Cardiac muscle cell (in vitro differentiated cells and primary cell): ENCODE measurements at regions not wholly inside any gene's neighbourhood (a gene's known extent, or its start where the extent isn't known, plus 50 kb on each side); places are given as distances from the start of the nearest gene placed in this dataset.
A peak's percentile ranks its signal among the peaks of the same experiment; 100 is the strongest.

Experiments
- DNase-seq, 2 donors: peaks; one replicate each; pipeline versions ENCODE4 v3.0.0 to v3.0.0-alpha.2; 2010 to 2017; ENCODE audit warnings: low read depth in 1 of 2, low spot score in 1 of 2
- H3K27ac ChIP-seq: fragments of 200-600 bp; sonication (generic); 2 replicates; pipeline ENCODE4 v1.5.1; 2016
- H3K27me3 ChIP-seq: fragments of 200-600 bp; sonication (generic); 2 replicates; pipeline ENCODE4 v1.6.0; 2016; ENCODE audit warnings: control low read depth
- H3K36me3 ChIP-seq: fragments of 200-600 bp; sonication (generic); 2 replicates; pipeline ENCODE4 v1.5.1; 2016; ENCODE audit warnings: control low read depth
- H3K4me1 ChIP-seq: fragments of 200-600 bp; sonication (generic); 2 replicates; pipeline ENCODE4 v1.8.1; 2017; ENCODE audit warnings: low read depth, mild to moderate bottlenecking, mixed run types
- H3K4me3 ChIP-seq: fragments of 200-600 bp; sonication (generic); 2 replicates; pipeline ENCODE4 v1.5.1; 2016; ENCODE audit warnings: mild to moderate bottlenecking
- H3K9me3 ChIP-seq: fragments of 200-600 bp; sonication (generic); 2 replicates; pipeline ENCODE4 v1.5.1; 2017; ENCODE audit warnings: low read depth, mild to moderate bottlenecking, control low read depth
- TF ChIP-seq, protein P1 (sequence below): IDR thresholded peaks from 2 replicates; pipeline ENCODE4 v1.5.1; 2012; ENCODE audit warnings: low read depth, mild to moderate bottlenecking, low read length

DNA sequence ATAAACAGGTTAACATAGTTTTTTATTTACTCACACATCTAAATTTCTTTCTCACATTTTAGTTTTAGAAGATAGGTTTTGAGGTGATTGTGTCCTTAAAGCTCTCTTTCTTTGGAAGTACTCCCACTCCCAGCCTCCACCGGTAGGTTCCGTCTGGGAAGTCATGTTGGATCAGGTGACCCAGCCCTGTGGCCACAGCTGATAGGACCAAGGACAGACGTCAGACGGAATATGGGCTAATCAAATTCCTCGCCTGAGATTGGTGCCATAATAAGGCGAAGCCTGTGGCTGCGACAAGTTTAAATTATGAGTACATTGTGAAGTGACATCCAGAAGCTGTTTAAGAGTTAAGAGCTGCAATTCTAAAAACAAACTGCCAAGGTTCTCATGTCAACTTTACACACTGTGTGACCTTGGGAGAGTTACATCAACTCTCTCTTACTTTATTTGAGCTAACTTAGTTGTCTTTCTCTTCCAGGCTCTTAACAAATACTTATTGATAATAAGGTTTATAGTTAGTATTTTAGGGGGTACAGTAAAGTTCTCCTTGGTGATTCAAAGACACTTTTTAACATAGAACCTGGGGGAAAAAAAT, 133.6 kb downstream of the NPY start:
- DNase-seq, result no peak
- H3K9me3 ChIP-seq, result no peaks in the 10 kb centered on the region
- H3K36me3 ChIP-seq, result no peaks in the 10 kb centered on the region
- TF ChIP-seq, protein P1, sequence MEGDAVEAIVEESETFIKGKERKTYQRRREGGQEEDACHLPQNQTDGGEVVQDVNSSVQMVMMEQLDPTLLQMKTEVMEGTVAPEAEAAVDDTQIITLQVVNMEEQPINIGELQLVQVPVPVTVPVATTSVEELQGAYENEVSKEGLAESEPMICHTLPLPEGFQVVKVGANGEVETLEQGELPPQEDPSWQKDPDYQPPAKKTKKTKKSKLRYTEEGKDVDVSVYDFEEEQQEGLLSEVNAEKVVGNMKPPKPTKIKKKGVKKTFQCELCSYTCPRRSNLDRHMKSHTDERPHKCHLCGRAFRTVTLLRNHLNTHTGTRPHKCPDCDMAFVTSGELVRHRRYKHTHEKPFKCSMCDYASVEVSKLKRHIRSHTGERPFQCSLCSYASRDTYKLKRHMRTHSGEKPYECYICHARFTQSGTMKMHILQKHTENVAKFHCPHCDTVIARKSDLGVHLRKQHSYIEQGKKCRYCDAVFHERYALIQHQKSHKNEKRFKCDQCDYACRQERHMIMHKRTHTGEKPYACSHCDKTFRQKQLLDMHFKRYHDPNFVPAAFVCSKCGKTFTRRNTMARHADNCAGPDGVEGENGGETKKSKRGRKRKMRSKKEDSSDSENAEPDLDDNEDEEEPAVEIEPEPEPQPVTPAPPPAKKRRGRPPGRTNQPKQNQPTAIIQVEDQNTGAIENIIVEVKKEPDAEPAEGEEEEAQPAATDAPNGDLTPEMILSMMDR, result no peak
- H3K27ac ChIP-seq, result no peak overlapping the region
- no peak overlapping the region for H3K4me3 ChIP-seq
- no peaks in the 10 kb centered on the region for H3K27me3 ChIP-seq
- no peaks in the 10 kb centered on the region for H3K4me1 ChIP-seq

DNA sequence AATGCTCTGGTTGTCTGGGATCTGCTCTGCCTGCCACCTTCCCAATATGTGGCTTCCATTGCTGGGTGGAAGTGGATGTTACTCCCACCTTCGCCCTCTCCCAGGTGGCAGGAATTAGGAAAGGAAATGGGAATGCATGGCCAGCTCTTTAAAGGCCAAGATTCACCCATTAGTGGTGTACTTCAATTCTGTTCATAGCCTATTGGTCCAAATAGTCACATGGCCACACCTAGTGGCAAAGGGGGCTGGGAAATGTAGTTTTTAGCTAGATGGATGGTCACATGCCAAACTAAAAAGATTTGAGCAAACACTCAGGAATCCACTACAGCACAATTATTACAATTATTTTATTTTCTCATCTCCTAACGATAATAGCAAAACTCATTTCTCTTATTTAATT, 135.1 kb downstream of the NPY start:
- H3K27ac ChIP-seq, result no peak overlapping the region
- H3K4me3 ChIP-seq, result no peak overlapping the region
- H3K36me3 ChIP-seq, result no peaks in the 10 kb centered on the region
- TF ChIP-seq, protein P1, result no peak
- no peaks in the 10 kb centered on the region for H3K4me1 ChIP-seq
- no peaks in the 10 kb centered on the region for H3K9me3 ChIP-seq
- peak in 1 of 2 donors; percentile 4 for DNase-seq
- no peaks in the 10 kb centered on the region for H3K27me3 ChIP-seq

DNA sequence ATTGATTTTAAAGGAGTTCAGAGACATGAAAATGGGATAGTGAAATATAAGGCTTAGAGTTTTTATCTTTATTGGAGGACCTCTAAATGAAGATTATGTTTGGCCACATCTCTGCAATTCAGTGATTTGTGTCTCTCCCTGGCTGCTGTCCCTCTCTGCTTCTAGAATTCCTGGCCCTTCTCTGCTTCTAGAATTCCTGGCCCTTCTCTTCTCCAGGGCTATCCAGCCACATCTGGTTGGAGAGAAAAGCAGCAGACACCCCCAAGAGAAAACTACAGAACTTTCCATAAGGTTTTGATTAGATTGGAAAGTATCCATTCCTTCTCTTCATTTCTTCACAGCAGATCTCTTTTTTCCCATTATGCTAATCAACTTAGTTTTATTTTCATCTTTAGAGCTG, 135.5 kb downstream of the NPY start:
- no peaks in the 10 kb centered on the region for H3K9me3 ChIP-seq
- no peak for DNase-seq
- H3K27ac ChIP-seq, result no peak overlapping the region
- no peaks in the 10 kb centered on the region for H3K4me1 ChIP-seq
- H3K4me3 ChIP-seq, result no peak overlapping the region
- no peaks in the 10 kb centered on the region for H3K27me3 ChIP-seq
- H3K36me3 ChIP-seq, result no peaks in the 10 kb centered on the region
- TF ChIP-seq, protein P1, result no peak

DNA sequence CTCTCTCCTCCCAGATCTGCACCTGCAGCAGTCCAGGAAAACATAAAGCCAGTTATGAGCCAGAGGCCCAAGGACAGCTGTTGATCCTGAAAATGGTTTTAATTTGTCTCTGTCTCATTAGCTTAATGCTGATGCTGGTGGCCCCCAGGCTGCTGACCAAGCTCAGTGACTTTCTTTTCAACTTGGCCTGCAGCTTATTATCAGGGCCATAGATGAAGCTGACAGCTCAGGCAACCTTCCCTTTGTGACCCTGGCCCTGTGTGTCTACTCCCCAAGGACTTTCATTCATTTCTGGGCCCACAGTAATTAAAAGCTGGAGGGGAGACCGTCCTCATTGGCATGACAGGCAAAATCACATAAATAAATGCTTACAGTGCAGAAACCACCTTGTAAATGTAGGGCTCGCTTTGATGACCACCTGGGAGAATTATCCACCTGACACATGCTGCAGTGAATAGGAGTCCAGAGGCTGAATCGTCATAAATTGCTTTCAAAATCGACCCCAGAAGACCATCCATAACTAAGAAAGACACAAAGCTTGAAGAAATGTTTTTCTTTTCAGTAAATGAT, 138.5 kb downstream of the NPY start:
- Histone ChIP-seq H3K27me3 (no peaks in the 10 kb centered on the region), H3K4me1 (no peaks in the 10 kb centered on the region), H3K4me3 (no peak overlapping the region), H3K27ac (no peak overlapping the region), H3K9me3 (no peaks in the 10 kb centered on the region), H3K36me3 (no peaks in the 10 kb centered on the region)
- DNase-seq, result no peak
- TF ChIP-seq, protein P1, result no peak

DNA sequence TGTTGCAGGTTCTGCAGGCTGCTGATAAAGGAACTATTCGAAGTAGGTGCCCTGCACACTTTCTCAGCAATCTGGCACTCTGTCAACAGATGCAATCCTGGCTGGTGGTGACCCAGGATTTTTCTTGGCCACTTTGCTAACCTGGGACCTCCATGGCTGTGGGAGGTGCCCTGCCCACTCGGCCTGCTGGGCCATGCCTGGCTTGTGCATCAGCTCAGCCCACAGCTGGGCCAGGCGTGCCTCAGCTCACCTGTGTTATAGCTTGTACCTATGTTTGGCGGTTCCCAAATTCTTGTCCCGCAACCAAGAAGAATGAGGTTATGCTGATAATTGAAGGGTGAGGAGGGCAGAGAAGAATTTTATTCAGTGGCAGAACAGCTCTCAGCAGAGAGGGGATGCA, 141.7 kb downstream of the NPY start:
- Histone ChIP-seq H3K4me1 (no peaks in the 10 kb centered on the region), H3K9me3 (no peaks in the 10 kb centered on the region), H3K4me3 (no peak overlapping the region), H3K27me3 (no peaks in the 10 kb centered on the region), H3K27ac (no peak overlapping the region), H3K36me3 (no peaks in the 10 kb centered on the region)
- DNase-seq, result no peak
- TF ChIP-seq, protein P1, result no peak
